Kidney epithelial cell (primary cell): ENCODE measurements at regions not wholly inside any gene's neighbourhood (a gene's known extent, or its start where the extent isn't known, plus 50 kb on each side); places are given as distances from the start of the nearest gene placed in this dataset.
"Not testable (repeated sequence)": the region's sequence is repeated elsewhere in the genome, so short reads cannot be mapped to it uniquely, and the experiment has no call there.

Experiments
- DNase-seq: peaks from one replicate; pipeline ENCODE4 v3.0.0-alpha.2; 2010; ENCODE audit warnings: low read depth
- H3K27me3 ChIP-seq: 2 replicates; pipeline ENCODE4 v1.6.0; 2011; ENCODE audit warnings: low read length; ENCODE audit not compliant: control insufficient read depth, insufficient read depth
- H3K36me3 ChIP-seq: 2 replicates; pipeline ENCODE4 v1.5.1; 2011; ENCODE audit warnings: low read length; ENCODE audit not compliant: control insufficient read depth, insufficient read depth
- H3K4me3 ChIP-seq: 2 replicates; pipeline ENCODE4 v1.5.1; 2011; ENCODE audit warnings: low read depth, mild to moderate bottlenecking, control low read depth, low read length
- TF ChIP-seq, protein P1 (sequence below): IDR thresholded peaks from 2 replicates; pipeline ENCODE4 v1.5.1; 2011; ENCODE audit warnings: mild to moderate bottlenecking, moderate library complexity, low read length, control low read depth, inconsistent platforms; ENCODE audit not compliant: insufficient read depth, poor library complexity, severe bottlenecking

DNA sequence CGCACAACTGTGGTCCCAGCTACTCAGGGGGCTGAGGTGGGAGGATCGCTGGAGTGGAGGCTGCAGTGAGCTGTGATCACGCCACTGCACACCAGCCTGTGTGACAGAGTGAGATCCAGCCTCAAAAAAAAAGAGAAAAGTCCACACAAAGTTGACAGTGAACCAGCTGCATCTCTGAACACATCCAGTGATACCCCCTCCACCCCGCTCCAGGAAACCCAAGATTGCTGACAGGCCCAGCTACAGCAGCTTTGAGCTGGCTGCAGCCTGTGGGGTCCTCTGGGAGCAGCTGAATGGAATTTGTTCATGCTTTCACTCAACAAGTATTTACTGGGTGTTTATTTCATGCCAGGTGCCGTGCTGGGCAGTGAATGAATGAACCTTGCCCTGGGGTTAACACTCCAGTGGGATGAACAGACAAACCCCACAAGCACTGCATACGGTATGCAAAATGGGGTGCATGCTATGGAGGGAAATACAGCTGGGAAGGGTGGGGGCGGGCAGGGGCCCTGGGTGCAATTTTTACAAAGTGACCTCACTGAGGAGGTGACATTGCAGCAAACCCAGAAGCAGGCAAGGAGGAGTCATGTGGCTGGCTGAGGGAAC is 170.9 kb downstream of the GOSR1 start:
- H3K4me3 ChIP-seq, DNase-seq, H3K36me3 ChIP-seq, H3K27me3 ChIP-seq: not testable (repeated sequence)

- not testable (repeated sequence) for DNase-seq, H3K36me3 ChIP-seq, H3K27me3 ChIP-seq, H3K4me3 ChIP-seq
These were observed 168.7 kb downstream of the GOSR1 start for GRCh38 chr17:30645875-30646274.

- not testable (repeated sequence) for DNase-seq, H3K4me3 ChIP-seq, H3K27me3 ChIP-seq, H3K36me3 ChIP-seq
These were observed 167.5 kb downstream of the GOSR1 start for GRCh38 chr17:30644713-30645112.

GRCh38 chr17:30644287-30644686 is 167.1 kb downstream of the GOSR1 start:
- H3K36me3 ChIP-seq, DNase-seq, H3K27me3 ChIP-seq, H3K4me3 ChIP-seq: not testable (repeated sequence)

DNA sequence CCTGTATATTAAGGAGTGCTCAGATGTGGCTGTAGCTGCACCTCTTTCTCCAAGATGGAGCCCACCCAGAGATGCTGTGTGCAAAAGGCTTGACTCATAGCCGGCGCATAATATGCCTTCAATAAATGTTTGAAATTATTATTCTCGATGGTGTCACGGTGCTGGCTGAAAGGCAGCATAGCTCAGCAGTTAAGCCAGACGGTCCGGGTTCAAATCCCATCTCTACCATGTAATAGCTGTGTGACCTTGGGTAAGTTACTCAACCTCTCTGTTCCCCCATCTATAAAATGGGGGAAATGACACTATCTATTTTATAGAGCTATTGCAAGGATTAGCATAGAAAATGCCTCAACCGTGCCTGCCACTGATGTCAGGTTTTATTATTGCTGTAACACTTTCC is 164.2 kb downstream of the GOSR1 start:
- not testable (repeated sequence) for DNase-seq, H3K36me3 ChIP-seq, H3K27me3 ChIP-seq, H3K4me3 ChIP-seq

DNA sequence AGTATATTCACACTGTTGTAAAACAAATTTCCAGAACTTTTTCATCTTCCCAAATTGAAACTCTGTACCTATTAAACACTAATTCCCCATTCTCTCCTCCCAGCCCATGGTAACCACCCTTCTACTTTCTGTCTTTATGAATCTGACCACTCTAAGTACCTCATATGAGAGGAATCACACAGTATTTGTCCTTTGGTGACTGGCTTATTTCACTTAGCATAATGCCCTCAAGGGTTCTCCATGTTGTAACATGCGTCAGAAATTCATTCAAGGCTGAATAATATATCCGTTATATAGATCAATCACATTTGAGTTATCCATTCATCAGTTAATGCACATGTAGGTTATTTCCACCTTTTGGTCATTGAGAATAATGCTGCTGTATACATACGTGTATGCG is 162.2 kb downstream of the GOSR1 start:
- H3K27me3 ChIP-seq, H3K4me3 ChIP-seq, H3K36me3 ChIP-seq, DNase-seq: not testable (repeated sequence)

DNA sequence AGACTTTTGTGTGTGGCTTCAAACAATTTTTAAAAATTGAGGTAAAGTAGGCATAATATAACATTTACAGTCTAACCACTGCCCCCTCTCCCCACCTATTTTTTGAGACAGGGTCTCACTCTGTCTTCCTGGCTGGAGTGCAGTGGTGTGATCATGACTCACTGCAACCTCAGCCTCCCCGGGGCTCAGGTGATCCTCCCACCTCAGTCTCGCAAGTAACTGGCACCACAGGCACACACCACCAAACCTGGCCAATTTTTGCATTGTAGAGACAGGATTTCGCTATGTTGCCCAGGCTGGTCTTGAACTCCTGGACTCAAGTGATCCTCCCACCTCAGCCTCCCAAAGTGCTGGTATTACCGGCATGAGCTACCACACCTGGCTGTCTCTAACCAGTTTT is 161.8 kb downstream of the GOSR1 start:
- DNase-seq, H3K4me3 ChIP-seq, H3K36me3 ChIP-seq, H3K27me3 ChIP-seq: not testable (repeated sequence)

- H3K36me3 ChIP-seq, H3K27me3 ChIP-seq, H3K4me3 ChIP-seq, DNase-seq: not testable (repeated sequence)
These were observed 154.4 kb downstream of the GOSR1 start for GRCh38 chr17:30631651-30632050.

GRCh38 chr17:30625380-30625779 is 148.2 kb downstream of the GOSR1 start:
- not testable (repeated sequence) for H3K27me3 ChIP-seq, DNase-seq, H3K36me3 ChIP-seq, H3K4me3 ChIP-seq

DNA sequence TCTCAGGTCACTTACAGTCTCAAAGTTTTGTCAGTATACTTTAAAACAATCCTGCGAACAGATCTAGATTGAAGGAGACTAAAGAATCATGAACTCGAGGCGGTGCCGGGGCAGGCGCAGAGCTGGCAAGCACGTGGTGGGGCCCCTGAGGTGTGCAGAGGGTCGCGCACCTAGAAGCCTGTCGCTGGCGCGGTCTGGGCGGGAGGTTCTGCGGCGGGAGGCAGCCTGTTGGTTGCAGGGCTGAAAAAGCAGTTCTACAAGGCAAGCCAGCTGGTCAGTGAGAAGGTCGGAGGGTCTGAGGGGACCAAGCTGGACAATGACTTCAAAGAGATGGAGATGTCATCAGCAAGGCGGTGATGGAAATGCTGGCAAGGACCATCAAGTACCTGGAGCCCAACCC is 147.0 kb downstream of the GOSR1 start:
- H3K36me3 ChIP-seq, DNase-seq, H3K4me3 ChIP-seq, H3K27me3 ChIP-seq: not testable (repeated sequence)

DNA sequence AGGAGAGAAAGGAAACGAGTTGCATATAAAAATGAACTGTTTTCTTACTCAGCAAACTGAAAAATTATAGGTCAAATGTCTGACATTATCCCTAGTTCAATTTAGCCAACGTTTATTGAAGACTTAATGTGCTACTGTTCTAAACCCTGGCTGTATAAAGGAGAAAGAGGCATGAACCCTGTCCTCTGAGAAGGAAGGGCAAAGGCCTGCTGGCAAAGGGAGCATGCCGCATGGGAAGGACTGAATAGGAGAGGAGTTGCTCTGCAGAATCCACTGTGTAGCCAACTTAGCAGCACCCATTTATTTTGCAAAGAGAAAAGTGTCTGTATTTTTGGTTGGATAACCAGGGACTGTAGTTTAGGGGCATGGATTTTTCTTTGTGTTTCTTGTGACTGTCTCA is 132.5 kb downstream of the GOSR1 start:
- not testable (repeated sequence) for H3K4me3 ChIP-seq, H3K27me3 ChIP-seq, DNase-seq, H3K36me3 ChIP-seq

DNA sequence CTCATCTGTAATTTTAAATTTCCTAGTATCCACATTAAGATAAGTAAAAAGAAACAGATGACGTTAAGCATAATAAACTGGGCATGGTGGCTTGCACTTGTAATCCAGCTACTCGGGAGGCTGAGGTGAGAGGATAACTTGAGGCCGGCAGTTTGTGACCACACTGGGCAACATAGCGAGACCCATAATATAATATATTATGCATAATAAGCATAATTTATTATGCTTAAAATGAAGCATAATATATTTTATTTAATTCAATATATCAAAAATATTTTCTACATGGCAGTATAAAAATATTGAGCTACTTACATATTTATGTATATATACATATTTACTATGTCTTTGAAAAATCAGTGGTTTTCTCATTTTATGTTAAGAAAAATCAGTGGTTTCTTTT is 128.3 kb downstream of the GOSR1 start:
- Histone ChIP-seq H3K4me3 (no peak overlapping the region), H3K27me3 (no peaks in the 10 kb centered on the region), H3K36me3 (no peaks in the 10 kb centered on the region)
- no peak for DNase-seq
- TF ChIP-seq, protein P1, sequence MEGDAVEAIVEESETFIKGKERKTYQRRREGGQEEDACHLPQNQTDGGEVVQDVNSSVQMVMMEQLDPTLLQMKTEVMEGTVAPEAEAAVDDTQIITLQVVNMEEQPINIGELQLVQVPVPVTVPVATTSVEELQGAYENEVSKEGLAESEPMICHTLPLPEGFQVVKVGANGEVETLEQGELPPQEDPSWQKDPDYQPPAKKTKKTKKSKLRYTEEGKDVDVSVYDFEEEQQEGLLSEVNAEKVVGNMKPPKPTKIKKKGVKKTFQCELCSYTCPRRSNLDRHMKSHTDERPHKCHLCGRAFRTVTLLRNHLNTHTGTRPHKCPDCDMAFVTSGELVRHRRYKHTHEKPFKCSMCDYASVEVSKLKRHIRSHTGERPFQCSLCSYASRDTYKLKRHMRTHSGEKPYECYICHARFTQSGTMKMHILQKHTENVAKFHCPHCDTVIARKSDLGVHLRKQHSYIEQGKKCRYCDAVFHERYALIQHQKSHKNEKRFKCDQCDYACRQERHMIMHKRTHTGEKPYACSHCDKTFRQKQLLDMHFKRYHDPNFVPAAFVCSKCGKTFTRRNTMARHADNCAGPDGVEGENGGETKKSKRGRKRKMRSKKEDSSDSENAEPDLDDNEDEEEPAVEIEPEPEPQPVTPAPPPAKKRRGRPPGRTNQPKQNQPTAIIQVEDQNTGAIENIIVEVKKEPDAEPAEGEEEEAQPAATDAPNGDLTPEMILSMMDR: no peak
